NCI-H345 (cell line): ENCODE measurements at regions not wholly inside any gene's neighbourhood (a gene's known extent, or its start where the extent isn't known, plus 50 kb on each side); places are given as distances from the start of the nearest gene placed in this dataset.

Experiments used
- DNase-seq: peaks from one replicate; lab custom pipeline; 2025; lab: John Stamatoyannopoulos, UW

- no peak for DNase-seq
These were observed 229.2 kb downstream of the PRL start for GRCh38 chr6:22067671-22068070.

DNA sequence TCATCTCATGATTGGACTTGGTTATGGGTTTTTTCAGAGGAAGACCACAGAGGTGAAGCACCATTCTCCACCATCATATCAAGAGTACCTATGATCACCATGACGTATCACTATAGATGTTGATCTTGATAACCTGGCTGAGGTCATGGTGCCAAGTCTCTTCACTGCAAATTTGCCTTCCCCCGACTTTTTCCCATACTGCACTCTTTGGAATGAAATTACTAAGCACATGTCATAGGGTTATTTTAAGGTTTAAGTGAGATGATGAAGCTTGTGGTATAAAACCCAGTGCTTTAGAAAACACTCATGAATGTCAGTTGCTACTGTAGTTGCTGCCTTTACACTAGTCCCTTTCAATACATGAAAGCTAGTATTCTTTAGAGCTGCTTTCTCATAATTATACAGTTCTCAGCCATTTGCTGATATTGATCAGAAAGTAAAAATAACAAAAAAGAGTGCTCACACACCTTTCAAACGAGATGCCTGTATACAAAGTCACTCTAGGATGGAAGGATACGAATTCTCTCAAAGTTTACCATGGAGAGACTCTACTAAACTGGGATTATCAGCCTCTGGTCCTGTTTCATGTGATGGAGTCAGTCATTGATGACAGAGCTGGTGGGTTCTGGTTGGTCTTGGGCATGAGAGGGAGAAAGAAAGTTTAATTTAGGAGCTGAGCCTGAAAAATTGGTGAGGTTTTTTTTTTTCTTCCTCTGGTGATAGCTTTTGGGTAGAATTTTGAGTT, 228.1 kb downstream of the PRL start:
- DNase-seq, result no peak

DNA sequence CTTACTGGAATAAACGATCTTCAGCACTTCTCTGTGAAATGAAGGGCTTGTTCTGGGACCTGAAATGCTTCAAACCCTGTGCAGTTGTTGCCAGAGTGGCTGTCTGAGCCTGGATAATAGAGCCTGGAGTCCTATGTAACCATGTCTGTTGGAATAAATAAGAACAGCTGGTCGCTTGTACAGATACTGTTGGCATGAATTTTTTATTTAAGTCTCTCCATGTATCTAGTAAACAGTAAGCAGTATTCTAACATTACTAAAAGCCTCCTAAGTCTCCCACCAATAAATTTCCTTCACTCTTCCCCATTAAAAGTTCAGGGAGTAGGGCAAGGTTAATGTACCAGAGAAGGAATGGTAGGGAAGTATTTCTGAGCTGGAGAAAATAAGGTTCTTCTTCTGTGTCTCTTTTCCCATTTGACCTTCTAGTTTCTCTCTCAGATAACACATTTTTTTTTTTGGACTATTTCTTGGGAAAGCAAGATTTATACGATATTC, 227.5 kb downstream of the PRL start:
- no peak for DNase-seq

- DNase-seq, result no peak
These were observed 225.4 kb downstream of the PRL start for GRCh38 chr6:22071270-22072041.

GRCh38 chr6:22072949-22073348, 223.9 kb downstream of the PRL start:
- DNase-seq, result no peak

GRCh38 chr6:22073516-22074198, 223.2 kb downstream of the PRL start:
- no peak for DNase-seq

DNA sequence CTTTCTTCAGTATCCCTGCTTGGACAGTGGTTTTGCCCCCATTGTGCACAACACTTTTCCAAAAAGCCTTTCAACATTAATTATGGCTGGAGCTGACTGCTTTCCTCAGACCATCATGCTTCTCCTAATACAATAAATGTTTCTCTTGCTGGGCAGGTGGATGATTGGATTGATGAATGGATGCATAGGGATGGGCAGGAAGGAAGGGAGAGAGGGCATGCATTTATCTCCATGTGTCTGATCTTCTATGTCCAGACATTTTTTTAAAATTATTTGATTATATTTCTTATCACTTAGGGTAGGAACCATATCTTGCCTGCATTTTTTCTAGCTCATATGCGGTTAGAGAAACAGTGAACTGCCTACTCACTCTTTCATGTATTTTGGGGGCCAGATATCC, 218.5 kb downstream of the PRL start:
- DNase-seq, result no peak

- no peak for DNase-seq
These were observed 217.9 kb downstream of the PRL start for GRCh38 chr6:22078802-22079545.

DNA sequence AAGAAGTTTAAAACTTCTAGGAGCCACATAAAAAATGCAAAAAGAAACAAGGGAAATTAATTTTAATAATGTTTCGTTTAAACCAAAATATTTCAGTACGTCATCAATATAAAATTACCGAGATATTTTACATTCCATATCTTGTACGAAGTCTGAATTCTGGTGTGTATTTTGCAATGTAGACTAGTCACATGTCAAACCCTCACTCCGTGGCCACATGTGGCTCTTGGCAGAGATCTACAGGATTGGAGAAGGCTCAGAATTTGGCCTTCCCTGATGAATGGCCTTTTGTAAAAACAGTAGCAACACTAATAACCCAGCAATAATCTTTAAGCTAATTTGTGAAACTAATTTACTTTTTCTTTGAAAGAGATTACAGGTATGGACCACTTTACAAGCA, 217.1 kb downstream of the PRL start:
- no peak for DNase-seq

GRCh38 chr6:22081709-22082108, 215.1 kb downstream of the PRL start:
- DNase-seq, result no peak

GRCh38 chr6:22082218-22082617, 214.6 kb downstream of the PRL start:
- DNase-seq, result no peak

- DNase-seq, result no peak
These were observed 213.7 kb downstream of the PRL start for GRCh38 chr6:22083119-22083518.

GRCh38 chr6:22087960-22088706, 208.7 kb downstream of the PRL start:
- no peak for DNase-seq

GRCh38 chr6:22091424-22091948, 205.3 kb downstream of the PRL start:
- no peak for DNase-seq

DNA sequence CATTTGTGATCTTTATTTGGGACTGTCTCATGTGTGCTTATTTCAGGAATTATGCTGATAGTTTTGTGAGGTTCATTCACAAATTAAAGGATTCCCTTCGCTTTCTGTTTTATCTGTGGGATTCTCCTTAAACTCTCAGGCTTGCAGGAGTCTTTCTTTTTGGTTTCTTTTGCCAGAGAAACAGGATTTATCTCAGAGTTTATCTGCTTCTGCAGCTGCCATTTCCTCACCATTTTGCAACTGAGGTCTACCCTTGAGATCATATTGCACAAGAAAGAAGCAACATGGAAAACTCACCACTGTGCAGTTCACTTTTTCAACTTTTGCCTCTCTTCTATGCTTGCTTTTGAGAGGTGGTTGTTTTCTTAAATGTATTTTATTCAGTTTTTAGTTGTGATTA, 201.0 kb downstream of the PRL start:
- DNase-seq, result no peak

- peak; percentile 4 for DNase-seq
These were observed 198.2 kb downstream of the PRL start for GRCh38 chr6:22098601-22099031.

- DNase-seq, result no peak
These were observed 197.6 kb downstream of the PRL start for GRCh38 chr6:22099231-22099630.

DNA sequence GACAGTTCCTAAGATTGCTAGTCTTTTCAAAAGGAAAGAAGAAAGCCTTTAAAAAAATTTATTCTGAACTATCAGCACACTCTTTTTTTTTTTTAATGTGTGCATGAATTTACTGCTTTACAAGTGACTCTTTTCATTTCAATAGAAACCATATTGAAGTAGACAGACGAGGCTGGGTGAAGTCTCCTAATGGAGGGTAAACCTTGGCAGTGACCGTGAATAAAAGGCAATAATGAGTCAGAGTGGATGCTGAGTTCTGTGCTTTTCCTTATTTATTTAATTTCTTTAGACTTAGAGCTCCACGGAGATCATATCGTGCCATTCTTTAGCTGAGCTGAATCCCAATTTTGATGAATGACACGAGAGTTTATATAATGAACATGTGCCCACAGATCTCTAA, 196.9 kb downstream of the PRL start:
- no peak for DNase-seq

DNA sequence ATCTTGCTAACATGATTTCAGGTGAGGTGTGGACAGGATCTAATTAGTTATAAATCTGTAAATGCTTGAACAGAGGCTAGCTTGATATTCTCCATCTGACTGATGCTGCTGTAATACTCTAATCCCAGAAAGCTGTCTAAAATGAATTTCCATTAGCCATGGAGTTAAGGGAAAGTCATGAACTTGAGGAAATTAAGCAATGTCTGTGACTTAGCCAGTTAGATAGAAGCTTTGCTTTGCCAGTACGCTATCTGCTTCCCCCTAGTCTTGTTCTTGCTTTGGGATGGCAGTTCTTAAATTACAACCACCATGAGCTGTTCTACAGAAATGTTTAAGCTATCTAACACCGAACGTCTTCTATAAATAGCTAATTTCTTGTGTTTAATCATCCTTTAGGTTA, 195.7 kb downstream of the PRL start:
- DNase-seq, result no peak

DNA sequence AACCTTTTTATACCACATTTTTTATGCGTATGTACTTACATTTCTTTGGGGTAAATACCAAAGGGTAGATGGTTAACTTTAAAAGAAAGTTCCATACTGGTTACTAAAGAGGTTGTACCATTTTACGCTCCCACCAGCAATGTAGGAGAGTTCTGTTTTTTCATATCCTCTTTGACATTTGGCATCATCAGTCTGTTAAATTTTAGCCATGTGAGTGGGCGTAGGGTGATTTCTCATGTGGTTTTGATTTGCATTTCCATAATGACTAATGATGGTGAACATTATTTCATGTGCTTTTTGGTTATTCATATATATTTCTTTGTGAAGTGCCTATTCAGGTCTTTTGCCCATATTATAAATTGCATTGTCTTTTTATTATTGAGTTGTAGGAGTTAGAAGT, 194.2 kb downstream of the PRL start:
- no peak for DNase-seq

DNA sequence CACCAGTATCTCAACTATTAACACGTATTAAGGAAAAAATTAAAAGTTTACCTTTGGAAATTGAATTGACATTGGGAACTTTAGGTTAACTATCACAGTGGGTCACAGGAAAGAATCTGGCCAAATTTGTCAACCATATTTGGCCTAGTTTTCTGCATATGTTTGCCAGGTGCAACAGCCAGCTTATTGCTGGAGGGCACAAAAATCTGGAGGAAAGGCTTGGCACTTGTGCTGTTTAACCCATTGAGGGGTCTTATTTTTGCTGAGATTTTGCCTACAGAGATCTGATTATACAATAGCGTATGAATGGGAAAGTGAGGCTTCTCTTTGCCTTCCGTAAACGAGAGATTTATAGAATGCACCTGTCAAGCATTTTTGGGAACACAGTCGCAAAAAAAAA, 190.4 kb downstream of the PRL start:
- DNase-seq, result no peak
